Stomach (tissue), 4 donors: ENCODE measurements at regions not wholly inside any gene's neighbourhood (a gene's known extent, or its start where the extent isn't known, plus 50 kb on each side); places are given as distances from the start of the nearest gene placed in this dataset.

Source experiments
- CTCF ChIP-seq, 7 experiments: fragments of 450-650 bp in 4 of 7; fragments of 200-600 bp in 3 of 7; sonication (generic) in 3 of 7; IDR thresholded peaks; one replicate each; pipeline ENCODE4 v1.5.1; 2016 to 2019; ENCODE audit warnings: antibody characterized with exemption in 7 of 7, control low read depth in 2 of 7, mild to moderate bottlenecking in 1 of 7
- EP300 ChIP-seq: sonication (generic); formaldehyde crosslinking; IDR thresholded peaks from one replicate; pipeline ENCODE4 v1.6.1; 2017; ENCODE audit warnings: antibody characterized with exemption
- POLR2A ChIP-seq, 4 donors: fragments of 450-650 bp; IDR thresholded peaks; one replicate each; pipeline ENCODE4 v1.6.1; 2016; ENCODE audit warnings: antibody characterized with exemption in 4 of 4, control low read depth in 2 of 4, mild to moderate bottlenecking in 1 of 4, moderate library complexity in 1 of 4
- POLR2AphosphoS5 ChIP-seq, 3 donors: sonication (generic); formaldehyde crosslinking; IDR thresholded peaks; one replicate each; pipeline ENCODE4 v1.6.1; 2016; ENCODE audit warnings: antibody characterized with exemption in 3 of 3

- no peak for TF ChIP-seq POLR2A (IDR thresholded peaks at IDR 0.05)
- TF ChIP-seq CTCF (IDR thresholded peaks at IDR 0.05): no peak
- TF ChIP-seq EP300: no peak
- no peak for TF ChIP-seq POLR2AphosphoS5 (IDR thresholded peaks at IDR 0.05)
These were observed 222.2 kb upstream of the TMEM260 start for GRCh38 chr14:56357428-56357827.
